ENCODE measurements at regions not wholly inside any gene's neighbourhood (a gene's known extent, or its start where the extent isn't known, plus 50 kb on each side); places are given as distances from the start of the nearest gene placed in this dataset.

- no peaks in the 10 kb centered on the region for H3K36me3 Mint-ChIP-seq
- H3K27ac Mint-ChIP-seq: no peak overlapping the region
- H3K4me1 Mint-ChIP-seq: no peaks in the 10 kb centered on the region
- H3K27me3 Mint-ChIP-seq (ENCODE audit: low read depth in 3 of 3): no peaks in the 10 kb centered on the region
- no peaks in the 10 kb centered on the region for H3K9me3 Mint-ChIP-seq
- no peak overlapping the region for H3K4me3 Mint-ChIP-seq
- DNase-seq: no peak
Observed at GRCh38 chr1:183726825-183727224, 73.7 kb upstream of the APOBEC4 start.

- no peak overlapping the region for H3K27ac Mint-ChIP-seq
- no peak for DNase-seq
- no peaks in the 10 kb centered on the region for H3K9me3 Mint-ChIP-seq
- H3K36me3 Mint-ChIP-seq: no peaks in the 10 kb centered on the region
- H3K4me3 Mint-ChIP-seq: no peak overlapping the region
- no peaks in the 10 kb centered on the region for H3K4me1 Mint-ChIP-seq
- no peaks in the 10 kb centered on the region for H3K27me3 Mint-ChIP-seq (ENCODE audit: low read depth in 3 of 3)
Observed at GRCh38 chr1:183724350-183725042, 71.4 kb upstream of the APOBEC4 start.

GRCh38 chr1:183723571-183723970 lies 70.5 kb upstream of the APOBEC4 start:
- DNase-seq: no peak
- H3K4me3 Mint-ChIP-seq: no peak overlapping the region
- no peaks in the 10 kb centered on the region for H3K27me3 Mint-ChIP-seq (ENCODE audit: low read depth in 3 of 3)
- no peaks in the 10 kb centered on the region for H3K9me3 Mint-ChIP-seq
- H3K36me3 Mint-ChIP-seq: no peaks in the 10 kb centered on the region
- no peak overlapping the region for H3K27ac Mint-ChIP-seq
- H3K4me1 Mint-ChIP-seq: no peaks in the 10 kb centered on the region

- Mint-ChIP-seq H3K36me3 (no peaks in the 10 kb centered on the region), H3K27me3 (ENCODE audit: low read depth in 3 of 3) (peaks cover 0 to 1% (median 0%) of the 10 kb centered on the region in 3 donors), H3K27ac (no peak overlapping the region), H3K4me3 (no peak overlapping the region), H3K9me3 (no peaks in the 10 kb centered on the region), H3K4me1 (no peaks in the 10 kb centered on the region)
- DNase-seq: no peak
Observed at GRCh38 chr1:183721041-183721440, 67.9 kb upstream of the APOBEC4 start.

GRCh38 chr1:183720028-183720427 lies 66.9 kb upstream of the APOBEC4 start:
- Mint-ChIP-seq H3K27ac (no peak overlapping the region), H3K9me3 (no peaks in the 10 kb centered on the region), H3K27me3 (ENCODE audit: low read depth in 3 of 3) (peaks cover 0 to 1% (median 0%) of the 10 kb centered on the region in 3 donors), H3K36me3 (no peaks in the 10 kb centered on the region), H3K4me1 (no peaks in the 10 kb centered on the region), H3K4me3 (no peak overlapping the region)
- DNase-seq: no peak

- no peaks in the 10 kb centered on the region for H3K4me1 Mint-ChIP-seq
- no peak for DNase-seq
- H3K36me3 Mint-ChIP-seq: no peaks in the 10 kb centered on the region
- no peak overlapping the region for H3K27ac Mint-ChIP-seq
- H3K4me3 Mint-ChIP-seq: no peak overlapping the region
- H3K9me3 Mint-ChIP-seq: no peaks in the 10 kb centered on the region
- peaks cover 0 to 1% (median 0%) of the 10 kb centered on the region in 3 donors for H3K27me3 Mint-ChIP-seq (ENCODE audit: low read depth in 3 of 3)
Observed at GRCh38 chr1:183719289-183719688, 66.2 kb upstream of the APOBEC4 start.

- H3K4me3 Mint-ChIP-seq: no peak overlapping the region
- no peak for DNase-seq
- H3K9me3 Mint-ChIP-seq: no peaks in the 10 kb centered on the region
- no peaks in the 10 kb centered on the region for H3K4me1 Mint-ChIP-seq
- no peaks in the 10 kb centered on the region for H3K36me3 Mint-ChIP-seq
- peaks cover 0 to 1% (median 0%) of the 10 kb centered on the region in 3 donors for H3K27me3 Mint-ChIP-seq (ENCODE audit: low read depth in 3 of 3)
- H3K27ac Mint-ChIP-seq: no peak overlapping the region
Observed at GRCh38 chr1:183716286-183716685, 63.2 kb upstream of the APOBEC4 start.

- Mint-ChIP-seq H3K4me1 (no peaks in the 10 kb centered on the region), H3K27ac (no peak overlapping the region), H3K27me3 (ENCODE audit: low read depth in 3 of 3) (no peaks in the 10 kb centered on the region)
Observed at GRCh38 chr1:183711741-183712361, 58.7 kb upstream of the APOBEC4 start.

GRCh38 chr1:183711165-183711682 lies 58.1 kb upstream of the APOBEC4 start:
- no peaks in the 10 kb centered on the region for H3K27me3 Mint-ChIP-seq (ENCODE audit: low read depth in 3 of 3)
- no peak overlapping the region for H3K27ac Mint-ChIP-seq
- no peaks in the 10 kb centered on the region for H3K9me3 Mint-ChIP-seq

More at GRCh38 chr1:183711741-183712361, 58.7 kb upstream of the APOBEC4 start:
- no peaks in the 10 kb centered on the region for H3K9me3 Mint-ChIP-seq
- no peak for DNase-seq
- no peak overlapping the region for H3K4me3 Mint-ChIP-seq
- H3K36me3 Mint-ChIP-seq: no peaks in the 10 kb centered on the region

GRCh38 chr1:183710734-183711133 lies 57.6 kb upstream of the APOBEC4 start:
- H3K36me3 Mint-ChIP-seq: no peaks in the 10 kb centered on the region
- no peak overlapping the region for H3K27ac Mint-ChIP-seq
- no peak for DNase-seq
- H3K27me3 Mint-ChIP-seq (ENCODE audit: low read depth in 3 of 3): no peaks in the 10 kb centered on the region
- H3K4me1 Mint-ChIP-seq: no peaks in the 10 kb centered on the region
- no peak overlapping the region for H3K4me3 Mint-ChIP-seq
- no peaks in the 10 kb centered on the region for H3K9me3 Mint-ChIP-seq

More at GRCh38 chr1:183711165-183711682, 58.1 kb upstream of the APOBEC4 start:
- Mint-ChIP-seq H3K4me3 (no peak overlapping the region), H3K36me3 (no peaks in the 10 kb centered on the region), H3K4me1 (no peaks in the 10 kb centered on the region)
- DNase-seq: no peak

GRCh38 chr1:183710333-183710732 lies 57.2 kb upstream of the APOBEC4 start:
- Mint-ChIP-seq H3K27me3 (ENCODE audit: low read depth in 3 of 3) (no peaks in the 10 kb centered on the region), H3K4me3 (no peak overlapping the region), H3K9me3 (no peaks in the 10 kb centered on the region), H3K27ac (no peak overlapping the region), H3K36me3 (no peaks in the 10 kb centered on the region), H3K4me1 (no peaks in the 10 kb centered on the region)
- DNase-seq: no peak

- Mint-ChIP-seq H3K9me3 (no peaks in the 10 kb centered on the region), H3K27ac (no peak overlapping the region), H3K27me3 (ENCODE audit: low read depth in 3 of 3) (no peaks in the 10 kb centered on the region), H3K4me1 (no peaks in the 10 kb centered on the region), H3K4me3 (no peak overlapping the region), H3K36me3 (no peaks in the 10 kb centered on the region)
- no peak for DNase-seq
Observed at GRCh38 chr1:183704131-183704530, 51.0 kb upstream of the APOBEC4 start.

All from immature natural killer cell (primary cell).